HG03135 (cell line): ENCODE measurements at regions not wholly inside any gene's neighbourhood (a gene's known extent, or its start where the extent isn't known, plus 50 kb on each side); places are given as distances from the start of the nearest gene placed in this dataset.
"Not testable (repeated sequence)": the region's sequence is repeated elsewhere in the genome, so short reads cannot be mapped to it uniquely, and the experiment has no call there.

Source experiments
- ATAC-seq: cut with Tn5 transposase; IDR thresholded peaks from one replicate; pipeline ENCODE4 v1.9.1; 2021; ENCODE audit warnings: mild to moderate bottlenecking, moderate library complexity; ENCODE audit not compliant: unreplicated experiment

DNA sequence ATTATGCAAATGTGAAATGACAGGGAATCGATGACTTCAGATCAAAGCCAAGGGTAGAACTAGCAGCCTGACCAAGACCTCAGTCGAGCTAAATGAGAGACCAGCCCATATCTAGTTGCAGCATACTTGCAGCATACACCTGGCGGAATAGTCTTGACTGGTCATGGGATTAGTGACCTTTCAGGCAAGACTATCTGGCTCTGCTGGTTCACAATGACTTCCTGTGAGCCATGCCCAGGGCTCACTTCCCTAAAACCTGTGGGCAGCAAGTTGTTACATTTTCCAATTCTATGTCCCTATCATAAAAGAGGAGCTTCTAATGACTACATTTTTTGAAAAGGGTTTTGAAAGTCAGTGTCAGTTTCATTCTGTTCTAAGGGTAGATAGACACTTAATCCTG lies 1624.9 kb upstream of the CELF4 start:
- ATAC-seq = no peak

DNA sequence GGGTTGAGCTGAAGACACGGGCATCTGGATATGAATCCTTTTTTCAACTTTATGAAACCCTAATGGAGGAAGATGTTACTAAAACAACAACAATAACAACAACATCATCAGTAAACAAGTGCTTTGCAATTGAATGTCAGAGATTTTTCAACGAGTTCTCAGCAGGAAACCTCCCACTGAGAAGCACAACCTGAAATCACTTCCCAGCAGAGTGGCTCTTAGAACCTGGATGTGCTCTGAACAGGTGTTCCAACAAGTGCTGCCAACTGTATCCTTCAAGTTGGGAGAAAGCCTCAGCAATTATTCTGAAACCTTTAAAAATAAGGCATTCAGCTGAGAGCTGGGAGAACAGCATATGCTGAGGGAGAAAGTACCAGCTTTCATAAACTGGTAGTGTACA lies 1622.7 kb upstream of the CELF4 start:
- no peak for ATAC-seq

DNA sequence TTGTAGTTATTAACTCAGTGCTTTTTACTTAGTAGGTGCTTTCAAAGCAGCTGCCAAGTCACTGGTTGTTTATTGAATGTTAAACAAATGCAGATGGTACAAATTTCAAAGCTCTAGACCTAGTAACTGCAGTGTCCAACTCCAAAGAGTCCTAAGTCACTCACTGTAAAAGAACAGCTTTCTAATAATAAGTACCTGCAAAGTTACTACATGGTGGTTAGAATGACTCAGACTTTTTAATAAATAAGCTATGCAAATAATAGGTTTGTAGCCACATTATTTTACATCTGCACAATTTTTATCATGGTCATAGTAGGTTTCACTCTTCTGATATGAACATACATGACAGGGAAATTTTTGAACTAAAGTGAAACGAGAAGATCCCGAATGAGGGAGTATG lies 1620.4 kb upstream of the CELF4 start:
- no peak for ATAC-seq

DNA sequence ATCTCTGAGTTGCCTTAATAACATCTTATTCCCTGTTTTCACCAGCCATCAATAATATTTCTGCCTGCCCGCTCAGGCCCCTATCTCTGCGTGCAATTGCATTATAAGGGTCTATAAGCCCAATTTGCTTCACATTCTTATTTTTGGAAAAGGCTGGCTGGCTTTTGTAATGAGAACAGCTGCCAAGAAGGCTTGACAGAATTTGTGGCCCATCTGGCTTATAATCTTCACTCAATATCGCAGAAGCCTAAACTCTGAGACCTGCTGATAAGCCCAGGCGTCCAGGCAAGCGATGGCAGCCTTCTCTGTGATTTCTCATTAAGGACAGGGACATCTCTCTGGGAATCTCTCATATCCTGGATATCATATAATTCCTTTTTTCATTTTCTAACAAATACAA lies 1618.6 kb upstream of the CELF4 start:
- no peak for ATAC-seq

DNA sequence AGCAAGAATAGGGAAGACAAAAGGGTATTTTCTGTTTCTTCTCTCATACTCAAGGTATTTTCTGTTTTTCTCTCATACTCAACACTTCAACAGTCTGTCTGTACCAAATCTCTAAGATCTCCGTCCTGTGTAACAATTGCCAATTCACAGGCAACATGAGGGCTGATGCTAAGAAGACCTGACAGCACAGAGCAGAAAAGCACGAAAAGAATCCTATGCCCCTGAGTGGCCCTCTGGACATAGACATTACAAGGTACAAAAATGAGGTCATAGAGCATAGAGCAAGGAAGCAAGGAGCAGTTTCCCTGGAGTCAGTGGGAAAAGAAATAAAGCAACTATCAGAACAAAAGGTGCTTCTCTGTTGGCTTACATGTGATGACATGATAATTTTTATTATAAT lies 1612.6 kb upstream of the CELF4 start:
- no peak for ATAC-seq

DNA sequence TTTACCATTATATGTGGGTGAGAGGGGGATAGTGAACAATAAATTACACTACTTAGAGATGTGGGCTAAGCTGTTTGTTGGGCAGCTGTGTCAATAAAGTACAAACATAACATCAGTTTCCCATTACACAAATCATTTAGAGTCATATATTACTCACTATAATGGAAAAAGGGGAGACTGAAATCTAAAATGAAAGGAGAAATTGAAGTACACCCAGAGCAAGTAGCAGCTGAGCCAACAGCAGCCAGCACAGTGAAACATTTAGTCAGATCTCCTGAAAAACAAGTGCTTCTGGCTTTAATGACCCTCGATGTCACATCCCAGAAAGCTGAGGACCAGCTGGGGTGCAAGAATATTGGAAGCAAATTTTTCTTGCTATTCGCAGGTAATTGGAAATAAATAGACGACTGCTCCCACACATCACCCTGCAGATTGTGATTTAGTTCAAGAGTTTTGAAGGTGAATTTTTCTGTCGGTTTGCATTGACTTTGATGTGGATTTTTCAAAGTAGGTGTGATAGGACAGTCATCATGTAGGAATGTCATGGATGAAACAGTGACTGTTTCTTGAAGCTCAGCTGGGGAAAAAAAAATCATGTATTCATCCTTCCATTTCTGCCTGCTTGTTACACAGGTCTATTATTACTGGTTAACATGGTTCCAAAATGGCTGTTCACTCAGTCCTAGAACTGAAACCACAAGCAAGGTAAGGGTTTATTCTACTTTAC lies 1607.3 kb upstream of the CELF4 start:
- no peak for ATAC-seq

DNA sequence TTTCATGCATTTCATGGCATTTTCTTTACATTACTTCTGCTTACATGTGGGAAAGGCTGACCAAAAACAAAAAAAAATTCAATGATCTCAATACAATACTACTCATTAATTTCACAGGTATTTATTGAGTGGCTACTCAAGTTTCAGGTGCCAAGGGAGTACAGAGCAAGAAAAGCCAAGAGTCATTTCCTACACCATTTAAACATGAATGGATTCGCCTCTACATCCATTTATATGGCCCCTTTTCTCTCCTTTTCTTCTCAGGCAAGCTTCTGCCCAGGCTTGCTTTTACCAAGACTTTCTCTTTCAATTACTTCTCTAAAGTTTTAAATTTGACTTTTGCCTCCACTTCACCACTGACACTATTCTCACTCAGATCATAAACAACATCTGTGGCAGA lies 1603.1 kb upstream of the CELF4 start:
- ATAC-seq = no peak

DNA sequence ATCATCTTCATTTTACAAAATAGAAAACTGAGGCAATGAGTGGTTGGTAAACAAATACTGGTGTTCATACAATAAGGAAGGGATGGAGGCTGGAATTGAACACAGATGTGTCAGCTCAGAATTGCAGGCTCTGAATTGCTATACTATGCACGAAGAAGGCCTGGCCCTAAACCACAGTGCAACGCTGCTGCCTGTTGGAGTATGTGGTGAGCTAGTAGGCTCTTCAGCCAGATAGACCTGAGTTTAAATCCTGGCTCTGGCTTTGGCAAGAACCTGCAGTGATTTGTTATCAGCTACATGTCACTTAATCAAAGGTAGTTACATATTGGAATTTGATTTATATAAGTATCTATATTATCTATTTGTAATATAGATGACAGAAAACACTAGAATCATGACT lies 1602.4 kb upstream of the CELF4 start:
- ATAC-seq = no peak

DNA sequence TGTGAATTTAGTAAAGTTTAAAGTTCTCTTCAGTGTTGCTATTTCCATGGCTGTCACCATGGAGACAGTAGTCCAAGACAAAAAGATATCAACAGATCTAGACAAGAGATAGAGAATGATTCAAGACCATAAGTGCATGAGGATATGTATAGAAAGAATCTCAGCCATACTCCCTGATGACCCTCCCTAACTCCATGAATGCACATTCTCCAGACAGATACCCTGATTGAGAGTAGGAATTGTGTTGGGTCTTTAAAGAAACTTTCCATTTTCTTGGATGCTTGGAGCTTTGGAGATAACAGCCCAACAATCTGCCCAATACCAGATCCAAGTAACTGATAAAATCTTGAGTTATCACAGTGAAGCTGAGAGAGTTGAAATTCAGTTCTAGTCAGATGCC lies 1601.2 kb upstream of the CELF4 start:
- no peak for ATAC-seq

DNA sequence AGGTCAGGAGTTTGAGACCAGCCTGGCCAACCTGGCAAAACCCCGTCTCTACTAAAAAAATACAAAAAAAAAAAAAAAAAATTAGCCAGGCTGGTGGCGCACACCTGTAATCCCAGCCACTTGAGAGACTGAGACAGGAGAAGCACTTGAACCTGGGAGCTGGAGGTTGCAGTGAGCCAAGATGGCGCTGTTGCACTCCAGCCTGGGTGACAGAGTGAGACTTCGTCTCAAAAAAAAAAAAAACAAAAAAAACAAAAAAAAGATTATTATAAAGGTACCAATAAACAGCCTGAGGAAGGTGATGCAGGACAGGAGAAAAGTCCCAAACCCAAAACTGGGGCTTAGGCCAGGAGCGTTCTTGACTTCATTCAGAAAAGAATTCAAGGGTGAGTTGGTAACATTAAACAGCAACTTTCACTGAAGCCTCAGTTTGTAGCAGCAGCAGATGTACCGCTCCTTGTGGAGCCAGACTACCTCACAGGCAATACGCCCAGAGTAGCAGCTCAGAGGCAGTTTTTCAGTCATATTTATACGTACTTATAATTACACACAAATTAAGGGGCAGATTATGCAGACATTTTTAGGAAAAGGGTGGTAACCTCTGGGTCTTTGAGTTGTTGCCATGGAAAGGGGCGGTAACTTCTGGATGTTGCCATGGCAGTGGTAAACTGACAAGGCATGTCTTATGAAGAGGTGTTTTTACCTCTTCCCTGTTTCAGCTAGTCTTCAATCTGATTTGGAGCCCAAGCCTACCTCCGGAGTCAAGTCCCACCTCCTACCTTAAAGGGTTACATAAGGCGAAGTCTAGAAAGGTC lies 1596.6 kb upstream of the CELF4 start:
- no peak for ATAC-seq

DNA sequence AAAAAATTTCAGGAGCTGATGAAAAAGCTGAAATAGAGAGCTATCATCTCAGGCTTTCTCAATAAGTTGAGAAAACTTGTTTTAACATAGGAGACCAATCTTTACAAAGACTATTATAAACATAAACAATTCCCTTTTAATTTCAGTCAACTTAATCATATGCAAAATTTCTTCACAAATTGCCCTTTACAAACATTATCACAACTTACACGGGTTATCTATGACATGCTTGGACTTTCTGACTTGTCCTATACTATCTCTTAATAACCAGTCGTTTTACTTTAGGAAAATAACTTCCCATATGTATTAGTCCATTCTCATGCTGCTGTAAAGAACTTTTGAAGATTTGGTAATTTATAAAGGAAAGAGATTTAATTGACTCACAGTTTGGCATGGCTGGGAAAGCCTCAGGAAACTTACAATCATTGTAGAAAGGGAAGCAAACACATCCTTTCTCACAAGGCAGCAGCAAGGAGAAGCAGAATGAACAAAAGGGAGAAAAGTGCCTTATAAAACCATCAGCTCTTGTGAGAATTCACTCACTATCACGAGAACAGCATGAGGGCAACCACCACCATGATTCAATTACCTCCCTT lies 1583.7 kb upstream of the CELF4 start:
- ATAC-seq = no peak

DNA sequence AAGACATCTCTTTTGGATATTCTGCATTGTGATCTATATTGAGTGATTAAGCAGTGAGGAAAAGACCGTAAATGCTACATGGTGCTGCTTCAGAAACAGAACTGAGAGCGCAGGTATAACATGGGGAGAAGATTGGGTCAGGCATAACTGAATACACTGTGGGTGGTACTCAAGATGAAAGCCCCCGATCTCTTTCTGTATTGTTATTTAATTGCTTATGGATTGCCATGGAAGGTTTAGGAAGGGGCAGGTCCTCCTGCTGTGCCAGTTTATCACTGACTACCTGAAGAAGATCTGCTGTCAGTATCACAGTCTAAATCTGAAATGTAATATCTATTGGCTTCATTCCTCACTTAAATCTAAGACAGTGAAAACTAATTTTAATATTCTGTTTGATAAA lies 1568.7 kb upstream of the CELF4 start:
- ATAC-seq = no peak

DNA sequence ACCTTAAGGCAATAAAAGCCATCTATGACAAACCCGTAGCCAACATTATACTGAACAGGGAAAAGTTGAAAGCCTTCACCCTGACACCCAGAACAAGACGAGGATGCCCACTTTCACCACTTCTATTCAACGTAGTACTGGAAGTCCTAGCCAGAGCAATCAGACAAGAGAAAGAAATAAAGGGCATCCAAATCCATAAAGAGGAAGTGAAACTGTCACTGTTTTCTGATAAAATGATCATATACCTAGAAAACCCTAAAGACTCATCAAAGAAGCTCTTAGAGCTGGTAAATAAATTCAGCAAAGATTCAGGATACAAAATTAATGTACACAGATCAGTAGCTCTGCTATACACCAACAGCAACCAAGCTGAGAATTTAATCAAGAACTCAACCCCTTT lies 1561.9 kb upstream of the CELF4 start:
- ATAC-seq = not testable (repeated sequence)

DNA sequence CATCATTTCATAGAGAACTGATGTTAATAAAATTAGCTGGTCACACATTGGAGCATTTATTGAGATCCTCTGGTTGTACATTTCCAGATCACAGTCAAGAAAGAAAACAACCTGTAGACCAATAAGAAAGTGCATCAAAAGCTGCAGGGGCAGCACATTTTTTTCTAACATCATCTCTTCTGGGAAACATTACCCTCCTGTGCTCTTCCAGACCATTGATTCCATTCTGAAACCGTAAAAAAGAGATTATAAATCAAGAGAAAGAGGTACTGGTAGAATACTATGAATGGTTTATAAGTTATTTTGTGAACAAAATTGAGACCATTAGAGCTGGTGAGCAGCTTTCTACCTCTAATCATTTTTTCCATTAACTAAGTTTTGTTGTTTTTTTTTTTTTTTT lies 1548.2 kb upstream of the CELF4 start:
- no peak for ATAC-seq

DNA sequence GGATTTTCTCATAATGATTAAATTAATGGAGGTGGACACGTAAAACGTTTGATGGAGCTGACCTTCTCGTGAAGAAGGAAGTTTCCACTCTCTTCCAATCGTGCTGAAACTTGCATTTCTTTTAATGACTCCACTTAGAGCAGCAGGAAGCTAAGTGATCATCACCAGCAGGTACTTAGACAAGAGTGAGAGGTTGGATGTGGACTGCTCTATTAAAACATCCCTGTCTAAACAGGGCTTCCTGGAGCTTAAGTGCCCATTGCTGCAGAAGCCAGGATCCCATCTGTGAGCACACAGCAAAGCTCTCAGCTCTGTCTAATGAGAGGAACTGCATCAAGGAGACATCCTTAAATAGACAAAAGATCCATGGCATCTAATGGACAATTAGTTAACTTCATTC lies 1539.5 kb upstream of the CELF4 start:
- no peak for ATAC-seq

DNA sequence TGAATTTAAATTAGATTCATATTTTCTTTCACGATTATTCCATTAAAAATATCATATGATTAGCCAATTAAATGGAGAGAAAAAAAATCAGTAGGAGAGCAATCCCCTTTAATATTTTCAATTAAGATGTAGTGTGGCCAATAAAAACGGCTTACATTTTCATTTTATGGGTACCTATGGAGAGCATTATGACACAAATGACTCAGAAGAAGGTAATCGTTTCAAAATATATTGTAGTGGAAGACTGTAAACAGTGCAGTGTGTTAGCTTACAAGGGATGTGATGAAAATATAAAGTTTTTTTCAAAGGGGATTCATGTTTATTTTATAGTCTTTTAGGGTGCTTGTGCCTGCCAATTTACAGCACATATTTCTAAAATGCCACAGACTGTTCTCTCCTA lies 1507.4 kb upstream of the CELF4 start:
- no peak for ATAC-seq

DNA sequence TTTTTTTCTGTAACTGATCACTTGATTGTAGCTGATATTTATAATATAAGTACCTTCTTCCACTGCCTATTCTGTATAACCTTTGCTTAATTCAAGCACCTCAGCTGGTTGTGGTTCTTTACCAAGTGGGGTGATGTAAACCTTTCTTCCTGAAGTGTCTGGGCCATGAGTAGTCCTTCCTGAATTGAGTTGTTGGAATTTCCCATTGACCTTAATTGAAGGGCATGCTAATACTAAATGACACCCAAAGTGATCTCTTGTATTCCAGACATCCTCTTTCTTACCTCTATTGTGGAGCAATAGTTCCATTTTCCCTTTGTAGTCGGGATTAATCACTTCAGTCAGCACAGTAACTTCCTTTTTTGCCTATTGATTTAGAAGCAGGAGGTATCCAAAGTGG lies 1496.8 kb upstream of the CELF4 start:
- ATAC-seq = no peak

DNA sequence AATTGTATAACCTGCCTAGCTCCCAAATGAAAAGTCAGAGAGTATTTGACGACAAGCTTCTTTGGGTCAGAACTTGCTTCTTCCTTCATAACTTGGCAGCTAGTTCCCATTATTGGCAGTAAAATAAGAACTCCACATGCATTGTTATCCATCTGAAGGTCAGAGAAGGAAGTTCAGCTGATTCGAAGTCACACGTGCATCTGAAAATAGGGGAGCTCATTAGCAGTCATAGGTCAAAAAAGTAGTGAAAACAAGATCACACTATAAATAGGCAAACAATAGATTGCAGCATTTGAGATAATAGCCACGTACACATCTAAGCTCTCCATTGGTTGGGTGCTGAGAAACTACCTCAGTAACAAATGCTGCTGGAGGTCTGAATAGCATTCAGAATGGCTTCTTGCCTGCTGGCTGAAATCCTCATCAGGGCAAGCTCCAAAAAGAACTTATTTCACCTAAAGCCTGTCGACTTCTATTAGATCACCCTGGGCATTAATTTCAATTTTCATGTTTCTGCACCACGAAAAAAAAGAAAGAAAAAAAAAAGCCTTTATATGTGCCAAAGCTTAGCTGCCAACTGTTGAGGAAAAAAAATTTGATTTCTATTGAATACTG lies 1492.9 kb upstream of the CELF4 start:
- no peak for ATAC-seq

DNA sequence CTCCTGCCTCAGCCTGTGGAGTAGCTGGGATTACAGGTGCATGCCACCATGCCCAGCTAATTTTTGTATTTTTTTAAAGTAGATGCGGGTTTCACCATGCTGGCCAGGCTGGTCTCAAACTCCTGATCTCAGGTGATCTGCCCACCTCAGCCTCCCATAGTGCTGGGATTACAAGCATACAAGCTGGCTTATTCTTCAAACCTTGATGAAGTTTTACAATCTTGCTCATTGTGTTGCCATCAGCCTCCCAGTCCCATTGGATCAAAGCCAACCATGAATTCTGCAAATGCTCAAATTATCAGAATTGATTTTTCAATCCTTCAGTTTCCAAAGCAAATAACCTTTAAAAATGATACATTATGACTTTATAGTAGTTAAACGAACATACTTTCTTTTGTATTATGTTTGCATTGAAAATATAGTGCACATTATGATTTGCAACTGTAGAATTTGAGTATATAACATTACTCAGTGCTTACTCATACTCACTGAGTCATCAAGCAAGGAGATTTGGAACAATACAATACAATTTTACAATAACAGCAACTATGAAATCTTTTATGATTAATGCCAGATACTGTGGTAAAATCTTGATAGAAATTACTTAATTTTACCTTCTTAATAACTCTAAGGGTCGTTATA lies 1491.9 kb upstream of the CELF4 start:
- ATAC-seq = no peak

DNA sequence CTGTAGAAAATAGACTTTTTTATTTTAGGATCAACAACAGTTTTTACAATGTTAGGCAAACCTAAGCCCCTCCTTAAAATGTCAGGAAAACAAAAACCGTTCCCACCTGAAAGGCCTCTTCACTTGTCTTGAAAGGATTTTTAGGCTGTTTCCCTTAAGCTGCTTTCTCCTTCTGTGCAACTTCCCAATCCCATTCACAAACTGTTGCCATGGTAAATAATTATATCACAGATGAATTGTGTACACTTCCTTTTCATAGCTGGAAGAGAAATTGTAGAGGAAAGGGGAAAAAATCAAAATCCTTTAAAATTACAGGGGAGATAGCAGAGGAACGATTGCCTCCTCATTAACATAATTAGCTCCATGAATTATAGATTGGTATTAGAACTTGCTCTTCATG lies 1488.0 kb upstream of the CELF4 start:
- no peak for ATAC-seq

DNA sequence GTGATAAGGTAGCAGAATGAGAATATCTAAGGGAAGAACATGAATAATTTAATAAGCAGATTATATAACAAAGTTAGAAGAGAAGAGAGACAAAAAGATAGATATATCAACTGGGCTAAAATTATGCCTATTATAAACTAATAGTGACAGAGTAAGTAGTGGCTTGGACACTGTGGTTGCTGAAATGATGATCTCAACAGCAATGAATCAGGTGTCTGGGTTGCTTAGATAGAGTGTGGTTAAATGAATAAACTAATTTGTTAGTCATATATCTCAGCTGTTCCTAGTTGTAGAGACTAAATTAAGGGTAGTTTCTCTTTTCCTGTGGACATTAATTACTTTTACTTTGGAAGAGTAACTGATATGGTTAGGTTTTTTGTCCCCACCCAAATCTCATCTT lies 1485.4 kb upstream of the CELF4 start:
- ATAC-seq = no peak
